ENCODE measurements at regions not wholly inside any gene's neighbourhood (a gene's known extent, or its start where the extent isn't known, plus 50 kb on each side); places are given as distances from the start of the nearest gene placed in this dataset.

GRCh38 chr12:24049728-24050127 is 100.3 kb upstream of the SOX5 start:
- H3K4me3 ChIP-seq, result no peak overlapping the region
- H3K36me3 ChIP-seq, result no peaks in the 10 kb centered on the region
- ATAC-seq (no peak), DNase-seq (no peak)
- H3K27ac ChIP-seq, result no peak overlapping the region
- H3K27me3 ChIP-seq (ENCODE audit: low read depth), result no peaks in the 10 kb centered on the region
- H3K9me3 ChIP-seq, result peaks cover 10% of the 10 kb centered on the region
- no peaks in the 10 kb centered on the region for H3K4me1 ChIP-seq
- intact Hi-C loops (cut with DNase I), result no loop called here
- no peak for TF ChIP-seq CTCF (IDR thresholded peaks at IDR 0.05)

GRCh38 chr12:24049101-24049500 is 99.6 kb upstream of the SOX5 start:
- no peak for TF ChIP-seq CTCF (IDR thresholded peaks at IDR 0.05)
- no peaks in the 10 kb centered on the region for H3K4me1 ChIP-seq
- intact Hi-C loops (cut with DNase I), result no loop called here

GRCh38 chr12:24048446-24048845 is 99.0 kb upstream of the SOX5 start:
- H3K27me3 ChIP-seq (ENCODE audit: low read depth), result no peaks in the 10 kb centered on the region
- no peaks in the 10 kb centered on the region for H3K4me1 ChIP-seq
- H3K4me3 ChIP-seq, result no peak overlapping the region
- intact Hi-C loops (cut with DNase I), result no loop called here
- no peaks in the 10 kb centered on the region for H3K36me3 ChIP-seq
- ATAC-seq, result no peak
- no peak for TF ChIP-seq CTCF (IDR thresholded peaks at IDR 0.05)
- DNase-seq, result no peak
- H3K9me3 ChIP-seq, result peaks cover 10% of the 10 kb centered on the region
- no peak overlapping the region for H3K27ac ChIP-seq

More at GRCh38 chr12:24049101-24049500, 99.6 kb upstream of the SOX5 start:
- H3K36me3 ChIP-seq, result no peaks in the 10 kb centered on the region
- H3K27me3 ChIP-seq (ENCODE audit: low read depth), result no peaks in the 10 kb centered on the region
- H3K9me3 ChIP-seq, result peaks cover 10% of the 10 kb centered on the region
- ATAC-seq (no peak), DNase-seq (no peak)
- H3K4me3 ChIP-seq, result no peak overlapping the region
- H3K27ac ChIP-seq, result no peak overlapping the region

DNA sequence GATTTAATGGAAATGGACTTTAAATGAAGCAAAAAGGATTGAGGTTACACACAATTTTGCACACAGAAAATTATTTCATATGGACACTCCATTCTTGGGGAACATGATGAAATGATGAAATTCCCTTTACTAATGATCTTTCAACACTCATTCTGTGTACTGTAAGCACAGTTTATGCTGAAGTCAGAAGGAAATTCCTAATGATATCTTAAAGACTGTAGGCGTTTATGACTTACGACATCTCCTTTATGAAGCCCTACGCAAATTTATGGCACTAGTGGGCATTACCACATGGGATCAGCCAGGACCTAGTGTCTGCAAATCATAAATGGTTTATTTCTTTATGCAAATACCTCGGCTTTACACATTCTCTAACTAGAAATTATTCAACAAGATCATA is 97.9 kb upstream of the SOX5 start:
- intact Hi-C loops (cut with DNase I), result no loop called here
- Histone ChIP-seq H3K36me3 (no peaks in the 10 kb centered on the region), H3K27ac (no peak overlapping the region), H3K4me1 (no peaks in the 10 kb centered on the region), H3K4me3 (no peak overlapping the region), H3K27me3 (ENCODE audit: low read depth) (no peaks in the 10 kb centered on the region), H3K9me3 (peaks cover 10% of the 10 kb centered on the region)
- TF ChIP-seq CTCF (IDR thresholded peaks at IDR 0.05), result no peak
- no peak for DNase-seq
- no peak for ATAC-seq

DNA sequence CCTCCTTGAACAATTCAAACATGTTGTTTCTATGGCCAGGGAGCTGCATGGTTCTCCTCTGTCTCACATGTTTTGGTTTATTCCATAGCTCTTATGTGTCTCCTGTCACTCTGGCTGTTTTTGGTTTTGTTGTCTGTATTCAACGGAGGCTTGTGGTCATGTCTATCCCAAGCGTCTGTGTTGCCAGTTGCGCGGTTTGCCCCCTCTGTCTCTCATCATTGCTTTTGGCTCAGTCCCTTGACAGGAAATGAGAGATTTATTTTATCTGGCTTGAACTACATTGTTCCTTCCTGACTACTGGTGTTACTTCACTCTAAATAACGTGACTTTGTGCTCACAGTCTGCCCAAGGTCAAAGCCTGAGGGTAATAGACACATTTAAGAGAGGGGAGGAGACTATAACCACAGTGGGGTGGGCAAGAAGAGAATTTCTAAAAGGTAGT is 96.4 kb upstream of the SOX5 start:
- H3K27ac ChIP-seq, result no peak overlapping the region
- DNase-seq (no peak), ATAC-seq (no peak)

More for the DNA sequence above, 96.4 kb upstream of the SOX5 start:
- no peaks in the 10 kb centered on the region for H3K27me3 ChIP-seq (ENCODE audit: low read depth)
- no peaks in the 10 kb centered on the region for H3K4me1 ChIP-seq
- H3K9me3 ChIP-seq, result peaks cover 10% of the 10 kb centered on the region
- no peak for TF ChIP-seq CTCF (IDR thresholded peaks at IDR 0.05)
- intact Hi-C loops (cut with DNase I), result no loop called here
- no peak overlapping the region for H3K4me3 ChIP-seq
- no peaks in the 10 kb centered on the region for H3K36me3 ChIP-seq

Measured in lower lobe of right lung (tissue), 2 donors.